GM18867 (cell line): ENCODE measurements at regions not wholly inside any gene's neighbourhood (a gene's known extent, or its start where the extent isn't known, plus 50 kb on each side); places are given as distances from the start of the nearest gene placed in this dataset.
"Not testable (repeated sequence)": the region's sequence is repeated elsewhere in the genome, so short reads cannot be mapped to it uniquely, and the experiment has no call there.

ENCODE experiments used
- ATAC-seq: cut with Tn5 transposase; IDR thresholded peaks from one replicate; pipeline ENCODE4 v1.9.1; 2021; ENCODE audit warnings: mild to moderate bottlenecking, moderate library complexity; ENCODE audit not compliant: unreplicated experiment

DNA sequence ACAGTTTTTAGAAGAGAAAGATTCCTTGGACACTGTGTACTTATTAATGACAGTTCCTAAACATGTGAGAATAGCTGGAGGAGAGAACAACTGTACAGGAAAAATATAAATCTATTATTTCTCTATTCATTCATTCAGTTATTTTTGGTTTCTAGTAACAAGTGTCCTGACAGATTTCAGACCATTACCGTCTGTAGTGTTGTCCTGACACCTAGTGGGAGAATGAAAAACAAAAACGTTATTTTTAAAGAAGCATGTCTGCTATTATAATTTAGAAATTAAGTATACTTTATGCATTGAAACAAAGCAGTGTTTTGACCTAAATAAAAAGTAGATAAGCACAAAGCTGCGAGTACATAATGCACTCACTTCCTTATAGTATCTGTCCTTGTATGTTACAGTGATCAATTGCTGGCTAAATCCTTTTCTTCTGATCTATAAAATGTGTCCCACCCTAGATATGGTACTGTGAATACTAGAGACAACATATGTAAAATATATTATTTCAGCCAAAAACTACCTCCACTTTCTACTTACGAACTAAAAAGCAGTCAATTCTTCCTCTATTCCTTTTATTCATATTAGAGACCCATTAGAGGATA is 575.6 kb downstream of the ARL4A start:
- peak; percentile 69 for ATAC-seq

- ATAC-seq = no peak
Observed at GRCh38 chr7:13265271-13265670, 577.8 kb downstream of the ARL4A start.

DNA sequence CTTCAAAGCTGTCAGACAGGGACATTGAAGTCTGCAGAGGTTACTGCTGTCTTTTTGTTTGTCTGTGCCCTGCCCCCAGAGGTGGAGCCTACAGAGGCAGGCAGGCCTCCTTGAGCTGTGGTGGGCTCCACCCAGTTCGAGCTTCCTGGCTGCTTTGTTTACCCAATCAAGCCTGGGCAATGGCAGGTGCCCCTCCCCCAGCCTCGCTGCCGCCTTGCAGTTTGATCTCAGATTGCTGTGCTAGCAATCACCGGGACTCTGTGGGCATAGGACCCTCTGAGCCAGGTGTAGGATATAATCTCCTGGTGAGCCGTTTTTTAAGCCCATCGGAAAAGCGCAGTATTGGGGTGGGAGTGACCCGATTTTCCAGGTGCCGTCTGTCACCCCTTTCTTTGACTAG is 586.8 kb downstream of the ARL4A start:
- ATAC-seq = not testable (repeated sequence)

- ATAC-seq = no peak
Observed at GRCh38 chr7:13276977-13277376, 589.5 kb downstream of the ARL4A start.

GRCh38 chr7:13278020-13278419 is 590.6 kb downstream of the ARL4A start:
- ATAC-seq = no peak

GRCh38 chr7:13279854-13280435 is 592.5 kb downstream of the ARL4A start:
- no peak for ATAC-seq

- ATAC-seq = no peak
Observed at GRCh38 chr7:13282377-13282980, 595.0 kb downstream of the ARL4A start.

- ATAC-seq = no peak
Observed at GRCh38 chr7:13286916-13287315, 599.5 kb downstream of the ARL4A start.

DNA sequence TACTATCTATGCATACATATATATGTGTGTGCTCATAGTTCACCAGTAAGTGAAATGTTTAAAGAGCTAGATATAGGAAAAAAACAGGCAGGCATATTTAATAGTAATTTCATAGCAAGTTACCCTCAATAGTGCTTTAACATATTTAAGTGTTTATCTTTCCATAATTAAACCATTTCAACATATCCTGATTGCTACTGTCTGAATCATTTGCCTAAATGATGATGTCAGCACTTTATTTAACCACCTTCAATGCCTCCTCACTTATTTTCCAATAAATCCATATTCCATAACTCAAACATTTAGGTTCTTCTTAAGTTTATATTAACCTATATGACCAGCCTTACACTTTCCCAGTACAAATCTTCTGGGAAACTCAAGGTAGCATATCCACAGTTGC is 601.1 kb downstream of the ARL4A start:
- no peak for ATAC-seq

DNA sequence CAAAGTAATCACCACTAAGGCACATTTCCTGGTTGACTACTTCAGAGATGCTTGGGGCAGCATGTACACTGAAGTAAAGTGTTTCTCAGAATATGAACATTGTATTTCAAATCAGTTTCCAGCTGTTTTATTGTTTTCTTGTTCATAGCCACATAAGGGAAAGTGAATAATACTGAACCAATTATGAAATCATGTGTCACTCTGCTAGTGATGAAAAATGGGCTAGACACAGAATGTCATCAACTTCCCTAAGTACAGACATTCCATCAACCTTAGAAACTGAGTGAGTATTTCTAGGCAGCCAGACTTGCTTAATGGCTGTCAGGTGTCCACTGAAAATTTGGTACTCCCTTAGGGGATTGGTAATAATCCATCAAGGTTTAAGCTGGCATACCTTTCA is 603.5 kb downstream of the ARL4A start:
- no peak for ATAC-seq

DNA sequence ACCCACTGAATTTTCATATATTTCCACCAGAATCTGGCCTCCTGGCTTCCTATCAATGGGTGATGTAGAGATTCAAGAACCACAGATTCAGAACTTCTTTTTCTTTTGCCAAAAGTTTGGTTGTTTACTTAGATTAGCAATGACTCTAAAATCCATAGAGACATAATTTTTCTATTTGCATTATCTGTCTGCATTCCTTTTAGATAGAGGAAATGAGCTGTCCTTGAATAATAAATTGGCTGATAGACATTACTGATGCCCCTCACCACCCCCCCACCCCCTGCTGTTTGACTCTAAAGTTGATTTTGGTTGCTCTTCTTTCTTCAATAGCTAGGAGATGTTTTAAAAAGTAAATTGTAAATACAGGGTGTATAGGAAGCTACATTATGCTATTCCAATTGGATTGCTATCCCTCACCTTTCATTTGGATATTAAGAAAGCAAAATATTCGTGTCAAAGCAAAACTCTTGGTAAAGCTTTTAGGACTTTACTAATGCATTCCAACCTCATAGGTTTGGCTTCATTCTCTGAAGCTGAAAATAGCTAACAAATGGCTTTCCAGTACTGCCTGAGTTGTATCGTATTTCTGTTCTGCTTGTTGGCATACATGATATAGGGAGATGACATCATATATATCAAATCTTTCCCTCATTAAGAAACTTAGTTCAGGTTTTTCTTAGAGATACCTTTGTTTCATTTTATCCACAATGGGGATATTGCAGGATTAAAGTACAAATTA is 606.0 kb downstream of the ARL4A start:
- ATAC-seq = no peak

DNA sequence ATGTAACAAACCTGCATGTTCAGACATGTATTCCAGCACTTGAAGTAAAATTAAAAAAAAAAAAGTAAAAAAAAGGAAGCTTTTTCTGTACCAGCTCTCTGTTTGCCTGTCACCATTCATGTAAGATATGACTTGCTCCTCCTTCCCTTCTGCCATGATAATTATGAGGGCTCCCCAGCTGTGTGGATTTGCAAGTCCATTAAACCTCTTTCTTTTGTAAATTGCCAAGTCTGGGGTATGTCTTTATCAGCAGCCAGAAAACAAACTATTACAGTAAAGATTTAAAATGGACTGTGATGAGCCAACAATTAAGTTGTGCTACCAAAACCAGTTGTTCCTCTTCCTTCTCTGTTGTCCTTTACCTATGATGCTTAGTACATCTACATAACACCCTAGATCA is 619.6 kb downstream of the ARL4A start:
- no peak for ATAC-seq

DNA sequence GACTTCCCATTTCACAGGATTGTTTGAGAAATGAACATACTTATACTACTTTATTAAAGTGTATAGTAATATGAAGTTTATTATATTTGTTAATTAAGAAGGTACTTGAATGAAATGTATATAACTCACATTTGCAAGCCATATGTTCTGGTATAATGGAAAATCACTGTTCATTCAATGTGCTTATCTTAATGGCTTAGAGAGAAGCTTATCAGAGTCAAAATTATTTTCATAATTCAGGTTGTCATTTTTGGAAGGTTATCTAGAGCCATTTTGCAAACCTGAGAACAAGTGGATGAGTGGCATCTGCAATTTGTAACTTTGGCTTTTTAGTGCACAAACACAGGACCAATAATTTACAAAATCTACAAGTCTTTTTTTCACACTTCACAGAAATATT is 621.0 kb downstream of the ARL4A start:
- ATAC-seq = no peak

DNA sequence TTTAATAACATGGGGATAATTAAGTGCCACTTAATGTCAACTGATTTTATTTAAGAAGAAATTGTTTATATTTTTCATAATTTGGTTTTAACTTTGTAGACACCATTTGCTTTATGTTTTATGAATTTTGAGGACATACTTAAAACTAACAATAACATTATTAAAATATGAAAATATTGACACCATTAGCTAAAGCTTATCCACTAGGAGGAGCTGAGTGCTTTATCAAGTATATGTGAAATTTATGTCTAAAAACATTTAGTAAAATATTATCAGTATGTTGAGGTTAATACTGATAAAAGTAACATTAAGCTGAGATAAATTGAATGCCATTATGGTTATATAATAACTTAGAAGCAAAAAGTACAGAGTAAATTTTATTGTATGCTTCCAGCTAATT is 622.1 kb downstream of the ARL4A start:
- ATAC-seq = no peak

GRCh38 chr7:13312307-13312706 is 624.9 kb downstream of the ARL4A start:
- ATAC-seq = no peak

DNA sequence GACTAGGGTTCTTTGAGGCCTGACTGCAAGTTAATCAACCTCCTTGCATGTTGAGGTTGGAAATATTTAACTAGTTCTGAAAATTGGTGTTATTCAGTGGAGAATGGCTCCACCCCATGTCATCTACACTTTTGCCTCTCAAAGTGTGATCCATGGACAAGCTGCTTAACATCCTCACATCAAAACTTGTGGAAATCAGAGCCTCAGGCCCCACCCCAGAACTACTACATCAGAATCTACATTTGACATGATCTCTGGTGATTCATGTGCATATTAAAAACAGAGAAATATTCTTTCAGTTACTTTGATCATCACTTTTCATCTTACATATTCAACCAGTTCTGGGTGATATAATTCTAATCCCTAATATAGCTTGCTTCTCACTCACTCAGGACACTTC is 632.9 kb downstream of the ARL4A start:
- no peak for ATAC-seq

- no peak for ATAC-seq
Observed at GRCh38 chr7:13321316-13321715, 633.9 kb downstream of the ARL4A start.

DNA sequence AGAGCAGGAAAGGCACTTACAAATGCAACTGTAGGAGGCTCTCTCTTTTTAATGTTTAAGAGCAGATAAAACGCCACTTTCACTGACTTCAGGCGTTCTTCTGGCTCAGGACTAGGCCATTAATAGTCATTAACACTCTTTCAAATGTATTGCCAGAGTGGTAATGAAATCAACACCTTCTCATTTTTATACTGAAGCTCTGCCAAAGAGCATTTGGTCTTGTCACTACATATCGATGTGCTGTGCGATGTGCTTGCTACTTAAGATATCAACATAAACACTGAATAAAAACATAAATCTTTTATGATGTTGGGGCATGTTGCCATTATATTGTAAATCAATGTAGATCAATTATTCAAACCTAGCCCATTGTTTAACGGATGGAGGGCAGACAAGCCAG is 634.7 kb downstream of the ARL4A start:
- no peak for ATAC-seq

DNA sequence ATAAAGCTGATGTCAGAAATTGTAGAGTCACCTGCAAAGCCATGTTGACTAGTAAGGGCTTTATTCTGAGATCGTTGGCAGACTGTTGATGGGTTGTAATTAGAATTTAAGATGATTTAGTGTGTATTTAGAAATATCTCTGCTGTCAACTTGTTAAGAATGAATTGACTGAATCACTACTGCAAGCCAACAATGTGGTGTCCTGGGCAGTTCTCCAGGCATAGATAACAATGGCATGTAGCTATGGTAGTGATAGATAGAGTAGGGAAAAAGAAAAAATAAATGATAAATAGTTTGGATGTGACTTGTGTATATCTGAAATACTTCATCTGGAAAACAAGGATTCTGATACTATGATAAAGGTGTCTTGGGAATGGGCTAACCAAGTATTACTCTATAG is 640.2 kb downstream of the ARL4A start:
- ATAC-seq = no peak

DNA sequence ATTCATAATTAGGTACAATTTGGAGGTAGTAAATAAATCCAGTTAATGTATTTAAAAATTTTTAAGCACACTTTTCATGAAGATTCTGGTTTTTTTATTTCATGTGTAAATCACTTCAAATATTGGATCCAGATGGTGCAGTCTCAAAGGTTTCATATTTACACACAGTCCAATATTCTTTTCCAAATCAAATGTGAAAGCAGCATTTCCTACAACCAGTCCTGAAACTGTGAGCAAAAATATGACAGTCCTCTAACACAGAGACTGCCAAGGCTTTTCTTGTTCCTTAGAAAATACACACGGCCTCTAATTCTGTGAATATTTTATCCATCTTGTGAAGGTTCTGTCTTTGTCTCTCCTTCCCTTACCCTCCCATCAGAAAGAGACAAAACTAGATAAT is 645.9 kb downstream of the ARL4A start:
- no peak for ATAC-seq

GRCh38 chr7:13336227-13336626 is 648.8 kb downstream of the ARL4A start:
- ATAC-seq = no peak

DNA sequence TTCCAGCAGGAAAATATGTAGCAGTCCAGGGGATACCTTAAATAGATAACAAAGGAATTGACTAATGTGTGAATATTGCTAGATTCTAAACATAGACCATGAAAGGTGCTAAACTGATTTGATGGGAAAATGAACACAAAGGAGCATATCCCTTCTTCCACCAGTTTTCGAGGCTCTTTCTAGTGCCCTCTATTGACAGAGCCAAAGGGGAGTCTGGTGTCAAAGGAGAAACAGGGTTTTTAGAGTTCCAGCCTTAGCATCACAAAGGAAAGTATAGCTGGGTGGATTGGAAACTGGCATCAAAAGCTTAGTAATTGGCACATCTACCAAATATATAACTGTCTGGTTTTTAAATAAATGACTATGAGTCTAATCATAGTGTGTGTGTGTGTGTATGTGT is 636.8 kb downstream of the ETV1 start:
- no peak for ATAC-seq
